Left renal cortex interstitium (tissue), 4 donors: ENCODE measurements at regions not wholly inside any gene's neighbourhood (a gene's known extent, or its start where the extent isn't known, plus 50 kb on each side); places are given as distances from the start of the nearest gene placed in this dataset.

Source experiments
- DNase-seq, 4 donors: peaks; one replicate each; pipeline ENCODE4 v3.0.0-alpha.2; 2013; ENCODE audit warnings: low read depth in 4 of 4, low spot score in 2 of 4, missing footprints in 1 of 4

DNA sequence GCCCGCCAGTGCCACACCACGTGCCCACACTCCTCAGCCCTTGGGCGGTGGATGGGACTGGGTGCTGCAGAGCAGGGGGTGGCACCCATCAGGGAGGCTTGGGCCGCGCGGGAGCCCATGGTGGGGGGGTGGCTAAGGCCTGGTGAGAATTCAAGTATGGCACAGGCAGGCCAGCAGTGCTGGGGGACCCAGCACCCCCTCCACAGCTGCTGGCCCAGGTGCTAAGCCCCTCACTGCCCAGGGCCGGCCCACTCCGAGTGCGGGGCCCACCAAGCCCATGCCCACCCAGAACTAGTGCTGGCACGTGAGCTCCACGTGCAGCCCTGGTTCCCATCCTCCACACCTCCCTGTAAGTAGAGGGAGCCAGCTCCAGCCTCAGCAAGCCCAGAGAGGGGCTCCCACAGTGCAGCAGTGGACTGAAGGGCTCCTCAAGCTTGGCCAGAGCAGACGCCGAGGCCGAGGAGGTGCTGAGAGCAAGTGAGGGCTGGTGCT is 1091.1 kb upstream of the GJE1 start:
- DNase-seq, result no peak

DNA sequence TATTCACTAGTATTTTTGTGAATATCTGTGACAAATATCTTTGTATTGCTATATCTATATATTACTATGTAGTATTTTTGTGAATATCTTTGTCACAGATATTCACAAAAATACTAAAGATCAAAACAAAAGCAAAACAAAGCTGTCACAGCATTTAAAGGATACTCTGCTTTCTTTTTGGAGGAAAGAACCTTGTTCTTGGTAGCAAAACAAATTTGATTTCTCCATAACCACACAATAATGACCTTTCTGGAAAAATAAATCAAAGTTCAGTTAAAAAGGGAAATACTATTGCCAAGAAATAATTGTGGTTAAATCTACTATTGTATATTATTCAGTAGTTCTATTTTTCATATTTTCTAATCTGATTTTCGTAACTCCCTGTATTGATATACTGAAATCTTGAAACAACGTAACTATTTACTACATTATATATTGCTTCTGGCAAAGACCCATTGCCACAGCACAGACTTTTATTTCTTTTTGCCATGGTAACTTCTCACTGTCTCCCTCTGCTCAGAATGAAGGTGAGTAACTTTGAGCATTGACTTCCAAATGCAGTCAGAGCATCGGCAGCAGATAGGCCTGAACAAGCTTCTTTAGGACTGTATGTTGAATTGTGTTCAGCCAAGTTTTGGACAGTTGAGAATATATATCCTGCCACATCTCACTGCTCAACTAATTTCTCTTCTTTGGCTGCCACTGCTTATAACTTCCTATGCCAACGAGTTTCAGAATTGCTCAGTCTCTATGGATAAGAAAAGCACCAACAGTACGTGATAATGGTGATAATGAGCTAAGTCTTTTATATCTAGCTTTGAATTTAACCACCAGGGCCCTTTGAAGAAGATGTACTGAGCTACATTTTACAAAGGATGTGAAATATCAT is 1097.2 kb upstream of the GJE1 start:
- DNase-seq, result no peak

DNA sequence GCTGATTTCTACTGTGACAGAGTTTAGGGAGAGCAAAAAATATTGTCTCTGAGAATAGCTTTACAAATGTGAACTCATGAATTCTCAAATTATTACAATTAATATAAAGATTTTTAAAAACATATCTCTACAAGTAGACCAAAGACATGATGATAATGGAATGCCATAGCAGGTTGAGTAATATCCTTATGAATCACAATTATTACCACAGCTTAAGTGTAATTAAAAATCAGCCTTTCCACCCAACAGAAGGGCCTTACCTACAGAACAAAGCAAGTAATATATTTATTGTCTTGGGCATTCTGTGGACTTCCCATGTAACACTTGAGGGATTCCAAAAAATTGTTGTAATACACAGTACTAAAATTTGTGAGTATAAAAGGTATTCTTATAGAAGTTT is 1099.6 kb upstream of the GJE1 start:
- DNase-seq, result no peak

DNA sequence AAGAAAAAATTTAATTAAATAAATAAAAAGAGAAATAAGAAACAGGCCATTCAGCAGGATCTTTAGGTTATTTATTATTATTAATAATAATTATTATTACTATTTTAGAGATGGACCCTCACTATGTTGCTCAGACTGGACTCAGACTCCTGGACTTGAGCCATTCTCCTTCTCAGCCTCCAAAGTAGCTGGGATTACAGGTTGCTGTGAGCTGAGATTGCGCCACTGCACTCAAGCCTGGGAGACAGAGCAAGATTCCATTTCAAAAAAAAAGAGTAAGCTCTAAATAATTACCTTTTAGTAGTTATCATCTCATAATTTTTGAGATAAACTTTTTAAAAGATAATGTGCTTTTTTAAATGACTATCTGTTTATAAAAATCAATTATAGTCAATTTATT is 1102.8 kb upstream of the GJE1 start:
- DNase-seq, result no peak

DNA sequence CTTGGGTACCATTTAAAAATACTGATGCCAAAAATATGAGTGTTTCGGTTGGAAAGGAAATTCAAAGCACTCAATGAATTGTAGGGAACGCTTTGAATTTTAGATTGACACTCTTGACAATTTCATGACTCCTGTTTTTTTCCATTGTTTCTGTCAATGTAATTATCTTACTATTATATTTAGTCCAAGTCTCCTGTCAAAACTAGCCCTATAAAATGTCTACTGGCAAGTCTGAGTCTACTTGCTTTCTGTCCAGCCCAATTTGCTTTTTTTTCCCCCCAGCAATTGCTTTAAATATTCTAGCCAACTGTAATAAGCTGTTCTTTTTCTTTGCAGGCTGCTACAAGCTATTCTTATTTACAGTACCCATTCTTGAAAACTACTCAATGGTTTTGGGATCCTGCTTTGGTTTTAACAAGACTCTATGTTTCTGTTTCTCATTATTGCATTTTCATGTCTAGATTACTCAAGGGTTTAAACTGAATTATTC is 1103.9 kb upstream of the GJE1 start:
- DNase-seq, result no peak

DNA sequence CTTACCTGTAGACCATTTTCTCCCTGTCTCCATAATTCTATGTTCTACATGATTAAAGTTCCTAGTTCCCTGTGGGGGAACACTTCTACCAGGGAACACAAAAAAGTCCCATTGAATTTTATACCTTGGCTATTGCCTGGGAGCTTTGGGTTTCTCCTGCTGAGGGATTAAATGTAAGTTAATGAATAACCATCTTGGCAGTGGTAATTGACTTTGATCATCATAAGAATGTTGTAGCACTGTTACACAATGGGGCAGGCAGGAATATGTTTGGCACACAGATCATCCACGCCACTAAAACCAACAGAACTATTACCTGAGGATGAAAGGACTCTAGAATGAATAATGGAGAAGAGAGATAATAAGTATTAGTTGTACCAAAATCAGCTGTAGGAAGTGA is 1106.2 kb upstream of the GJE1 start:
- peak in 1 of 4 donors; percentile 8 for DNase-seq

DNA sequence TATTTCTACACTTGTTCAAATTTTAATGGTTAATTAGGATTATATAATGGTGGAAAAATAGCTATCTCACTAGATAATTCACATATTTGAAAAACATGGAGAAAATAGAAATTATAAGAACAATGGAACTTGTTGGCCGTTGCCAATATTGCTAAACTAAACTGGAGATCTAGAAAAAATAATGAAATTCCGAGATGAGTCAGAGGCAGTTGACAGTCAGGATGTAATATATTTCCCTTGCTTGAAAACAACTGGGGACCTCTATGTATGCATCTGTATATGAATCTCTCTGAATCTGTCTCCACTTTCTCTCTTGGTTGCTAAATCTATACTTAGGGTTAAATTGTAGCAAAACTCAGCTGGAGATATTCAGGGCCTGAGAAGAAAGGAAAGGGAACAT is 1108.2 kb upstream of the GJE1 start:
- no peak for DNase-seq

DNA sequence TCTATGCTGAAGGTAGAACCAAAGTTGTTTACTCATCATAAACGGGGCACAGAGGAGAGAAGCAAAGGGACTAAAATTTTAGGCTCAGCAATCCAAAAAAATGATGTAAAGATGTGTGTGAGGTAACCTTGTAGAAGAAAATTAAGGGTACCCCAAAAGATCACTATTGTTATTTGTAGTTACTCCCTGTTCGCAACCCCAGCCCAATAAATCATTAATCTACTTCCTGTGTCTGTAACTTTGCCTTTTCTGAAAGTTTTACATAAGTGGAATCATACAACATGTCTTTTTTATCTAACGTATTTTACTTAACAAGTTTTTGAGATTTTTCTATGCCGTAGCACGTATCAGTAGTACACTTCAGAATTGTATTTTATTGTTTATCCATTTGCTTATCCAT is 1114.8 kb upstream of the GJE1 start:
- no peak for DNase-seq

DNA sequence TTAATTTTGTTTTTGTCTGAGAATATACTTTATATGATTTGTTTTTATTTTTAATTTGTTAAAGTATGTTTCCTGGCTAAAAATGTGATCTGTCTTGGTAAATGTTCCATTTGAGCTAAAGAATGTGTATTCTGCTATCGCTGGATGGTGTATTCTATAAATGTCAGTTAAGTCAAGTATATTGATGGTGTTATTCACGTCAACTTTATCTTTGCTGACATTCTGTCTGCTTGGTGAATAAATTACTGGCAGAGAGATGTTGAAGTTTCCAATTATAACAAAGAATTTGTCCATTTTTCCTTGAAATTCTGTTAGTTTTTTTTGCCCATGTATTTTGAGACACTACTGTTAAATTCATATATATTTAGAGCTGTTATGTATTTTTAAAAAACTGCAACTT is 1131.8 kb upstream of the GJE1 start:
- no peak for DNase-seq

DNA sequence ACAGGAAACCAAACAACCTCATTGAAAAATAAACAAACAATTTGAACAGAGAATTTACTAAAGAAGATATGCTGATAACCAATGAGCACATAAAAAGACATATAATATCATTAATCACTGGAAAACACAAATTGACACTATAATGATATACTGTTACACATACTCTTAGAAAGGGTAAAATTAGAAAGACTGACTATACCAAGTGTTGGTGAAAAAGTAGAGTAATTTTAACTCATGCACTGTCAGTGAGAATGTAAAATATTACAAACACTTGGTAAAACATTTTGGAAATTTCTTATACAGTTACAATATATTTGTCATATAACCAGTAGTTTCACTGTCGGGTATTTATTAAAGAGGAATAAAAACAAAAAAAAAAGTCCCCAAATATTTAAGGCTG is 1139.2 kb upstream of the GJE1 start:
- DNase-seq, result no peak

DNA sequence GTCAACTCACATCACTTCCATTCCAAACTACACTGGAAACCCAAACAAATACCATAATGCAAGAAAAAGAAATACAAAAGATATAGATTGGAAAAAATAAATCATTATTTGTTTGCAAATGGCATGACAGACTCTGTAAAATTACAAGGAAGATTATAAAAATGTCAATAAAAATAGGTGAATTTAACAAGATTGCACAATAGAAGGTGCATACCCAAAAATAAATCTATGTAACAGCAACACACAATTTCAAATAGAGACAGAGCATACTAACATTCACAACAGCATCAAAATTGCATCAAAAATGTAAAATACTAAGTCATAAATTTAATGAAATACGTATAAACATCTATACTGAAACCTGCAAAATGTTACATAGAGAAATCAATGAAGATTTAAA is 1140.0 kb upstream of the GJE1 start:
- no peak for DNase-seq

DNA sequence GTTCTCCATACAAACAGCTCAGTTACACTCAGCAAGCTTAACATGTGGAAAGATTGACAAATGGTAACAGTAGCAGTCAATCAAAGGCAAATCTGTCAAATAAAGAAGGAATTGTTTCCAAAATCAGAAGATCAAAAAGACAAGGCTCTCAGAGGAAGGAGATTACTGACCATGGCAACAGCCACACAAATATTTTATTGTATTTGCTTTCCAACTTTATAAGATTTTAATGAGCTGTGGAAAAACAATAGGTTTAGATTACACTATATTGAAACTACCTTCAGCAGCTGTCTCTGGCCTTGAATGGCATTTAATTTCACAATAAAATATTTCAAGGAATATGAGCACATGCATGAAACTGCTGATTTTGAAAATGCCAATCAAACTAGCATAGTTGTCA is 1143.9 kb upstream of the GJE1 start:
- no peak for DNase-seq

DNA sequence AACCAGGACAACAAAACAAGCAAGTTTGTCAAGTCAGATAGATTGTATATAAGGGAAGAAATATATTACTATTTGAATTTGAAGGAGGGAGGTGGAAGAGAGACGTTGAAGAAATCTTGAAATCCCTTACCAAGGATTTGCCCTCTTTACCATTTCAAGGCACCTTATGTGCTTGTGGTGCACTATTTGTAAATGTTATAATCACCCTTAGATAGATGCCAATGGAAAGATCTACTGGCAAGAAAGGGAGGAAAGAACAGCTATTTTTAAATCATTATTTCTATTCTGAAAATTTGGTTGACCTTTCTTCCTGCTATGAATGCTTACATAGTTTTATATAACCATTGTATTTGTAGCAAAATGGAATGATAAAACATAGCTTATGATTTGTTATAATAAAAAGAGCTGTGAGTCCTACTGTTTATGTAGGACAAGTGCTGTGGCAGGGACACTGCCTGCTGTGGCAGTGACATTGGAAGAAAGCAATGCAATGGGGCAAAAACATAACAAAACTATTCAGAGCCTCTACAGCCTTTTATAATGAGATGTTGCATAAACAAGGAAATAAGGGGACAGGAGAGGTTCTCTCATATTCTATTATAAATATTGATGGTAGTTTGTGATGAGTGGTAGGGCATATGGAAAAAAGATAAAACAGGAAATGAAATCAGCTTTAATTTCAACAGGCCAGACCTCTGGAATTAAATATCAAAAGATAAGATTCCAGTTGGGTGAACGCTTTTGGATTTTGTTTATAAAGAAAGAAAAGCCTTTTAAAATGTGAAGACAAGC is 1145.2 kb upstream of the GJE1 start:
- DNase-seq, result no peak

DNA sequence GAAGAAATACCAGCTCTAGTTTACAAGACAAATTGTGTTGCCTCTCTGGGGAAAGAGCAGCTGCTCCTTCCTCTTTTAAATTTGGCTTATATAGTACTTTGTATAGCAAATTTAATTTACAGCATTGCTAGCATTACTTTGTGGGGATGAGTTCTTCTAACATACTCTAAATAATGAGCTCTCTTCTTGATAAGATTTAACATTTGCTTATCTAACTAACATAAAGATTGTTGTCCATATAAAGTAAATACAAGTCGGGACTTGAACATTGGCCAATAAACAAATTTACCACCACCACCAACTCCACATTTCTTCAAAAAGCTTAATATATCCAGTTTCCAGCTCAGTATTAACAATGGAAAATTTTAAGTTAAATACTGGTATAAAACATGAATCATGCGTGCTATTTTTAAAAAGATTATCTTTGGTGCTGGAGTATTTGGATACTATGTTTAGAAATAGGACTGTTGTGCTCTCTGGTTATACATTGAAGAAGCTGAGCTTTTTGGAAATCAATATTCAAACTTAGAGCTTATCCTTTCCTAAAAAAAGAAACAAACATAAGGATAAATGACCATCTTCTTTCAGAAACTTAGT is 1146.9 kb upstream of the GJE1 start:
- DNase-seq, result no peak

DNA sequence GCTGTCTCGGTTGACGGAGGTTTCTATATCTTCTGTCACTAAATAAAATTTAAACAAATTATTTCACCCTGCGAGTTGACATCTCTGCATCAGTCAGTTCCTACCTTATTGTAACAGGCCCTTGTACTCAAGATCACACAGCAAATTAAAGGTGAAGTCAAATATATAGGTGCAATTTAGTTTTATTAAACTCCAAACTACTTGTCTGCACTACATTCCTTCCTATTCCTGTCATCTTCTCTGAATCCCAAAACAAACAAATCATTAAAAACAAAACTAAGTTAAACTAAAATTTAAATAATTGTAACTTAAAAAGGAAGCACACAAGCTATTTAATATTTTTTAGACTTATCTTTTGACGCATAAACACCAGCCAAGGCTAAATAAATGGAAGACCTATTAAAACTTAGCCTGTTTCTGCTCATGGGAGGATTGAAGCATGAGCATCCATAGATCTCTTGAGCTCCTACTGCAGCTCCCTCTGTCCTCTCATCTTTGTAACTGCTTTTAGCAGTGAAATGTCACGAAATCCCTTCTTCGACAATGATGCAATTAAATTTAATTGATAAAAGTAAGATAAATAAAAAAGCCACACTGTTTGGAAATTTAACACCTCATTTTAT is 1152.3 kb upstream of the GJE1 start:
- DNase-seq, result no peak

DNA sequence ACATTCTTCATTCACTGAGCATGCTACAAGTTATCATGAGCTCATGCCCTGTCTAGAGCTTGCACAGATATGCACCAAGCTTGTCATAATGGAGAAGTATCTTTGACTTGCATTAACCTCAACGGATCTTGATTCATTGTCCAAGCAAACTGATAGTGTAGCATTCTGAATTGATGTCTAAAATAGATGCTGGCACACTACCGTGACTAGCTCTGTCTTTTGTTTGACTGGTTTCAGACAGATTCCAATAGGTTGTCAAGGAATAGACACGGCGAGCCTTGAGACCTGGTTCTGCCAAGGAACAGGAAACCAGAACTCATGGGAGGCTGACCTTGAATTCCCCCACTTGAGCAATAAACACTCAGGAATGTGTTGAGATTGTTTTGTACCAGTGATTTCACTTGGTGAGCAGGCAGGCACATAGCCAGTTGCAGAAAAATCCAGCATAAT is 1153.1 kb upstream of the GJE1 start:
- DNase-seq, result no peak

DNA sequence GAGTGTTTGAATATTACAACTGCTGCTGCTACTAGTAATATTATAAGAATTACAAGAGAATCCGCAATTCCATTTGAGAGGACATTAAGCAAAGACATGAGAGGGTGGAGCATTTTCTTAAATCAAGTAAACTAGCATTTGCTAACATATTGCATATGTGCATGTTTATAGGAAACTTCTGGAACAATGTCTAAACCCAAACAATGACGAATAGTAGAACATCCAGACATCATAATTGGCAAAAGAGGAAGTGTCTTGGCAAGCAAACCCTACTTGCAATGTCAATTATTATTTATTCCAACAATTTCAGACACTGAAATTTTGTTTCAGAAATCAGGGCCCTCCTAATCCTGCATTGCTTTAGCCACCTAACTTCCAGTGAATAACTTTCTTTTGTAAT is 1155.3 kb upstream of the GJE1 start:
- DNase-seq, result no peak

DNA sequence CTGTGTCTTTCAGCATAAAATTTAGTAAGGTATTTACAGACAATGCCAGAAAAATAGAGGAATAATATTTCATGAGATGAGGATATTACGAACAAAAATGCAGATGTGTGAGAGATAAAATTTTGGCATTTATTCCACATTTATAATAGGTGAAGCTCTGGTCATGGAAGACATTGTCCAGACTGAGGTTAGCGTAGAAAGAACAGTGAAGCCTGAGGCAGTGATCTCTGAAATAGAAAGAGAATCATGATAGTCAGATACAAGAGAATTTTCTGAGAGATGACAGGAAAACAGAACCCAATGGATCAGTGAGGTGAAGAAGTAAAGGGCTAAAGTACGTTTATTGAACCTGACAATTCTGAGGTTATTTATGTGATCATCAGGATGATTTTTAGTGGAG is 1155.9 kb upstream of the GJE1 start:
- DNase-seq, result no peak

DNA sequence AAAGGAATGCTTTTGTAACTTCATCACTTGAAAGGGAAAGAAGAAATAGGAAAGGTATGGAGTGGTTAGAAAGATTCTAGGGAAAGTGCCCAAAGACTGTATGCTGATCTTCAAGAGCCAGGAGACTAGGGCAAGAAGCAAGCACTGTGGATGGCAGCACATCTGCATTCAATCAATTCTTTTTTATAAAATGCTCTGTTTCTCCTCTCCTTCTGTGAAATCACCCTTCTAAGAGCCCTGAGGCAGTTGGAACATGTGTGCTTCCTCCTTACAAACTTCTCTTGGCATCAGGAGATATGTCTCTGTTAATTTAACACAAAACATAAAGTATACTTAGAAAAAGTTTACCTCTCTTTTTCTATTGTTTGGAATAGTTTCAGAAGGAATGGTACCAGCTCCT is 1162.2 kb upstream of the GJE1 start:
- DNase-seq, result no peak

DNA sequence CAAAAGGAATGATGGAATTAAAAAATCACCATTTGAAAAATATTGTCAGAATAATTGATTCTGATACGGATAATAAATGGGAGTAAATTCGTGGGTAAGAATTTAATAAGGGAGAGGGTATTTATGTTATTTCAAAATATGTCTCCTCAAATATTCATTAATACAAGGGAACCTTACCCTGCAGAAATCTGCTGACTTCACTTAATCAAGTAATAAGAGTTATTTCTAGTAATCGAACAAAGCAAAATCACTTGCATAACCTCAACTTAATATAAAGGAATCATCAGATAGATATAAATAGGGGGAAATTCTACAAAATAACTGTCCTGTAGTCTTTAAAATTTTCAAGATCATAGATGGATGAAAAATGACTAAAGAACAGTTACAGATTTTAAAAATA is 1164.7 kb upstream of the GJE1 start:
- DNase-seq, result no peak

DNA sequence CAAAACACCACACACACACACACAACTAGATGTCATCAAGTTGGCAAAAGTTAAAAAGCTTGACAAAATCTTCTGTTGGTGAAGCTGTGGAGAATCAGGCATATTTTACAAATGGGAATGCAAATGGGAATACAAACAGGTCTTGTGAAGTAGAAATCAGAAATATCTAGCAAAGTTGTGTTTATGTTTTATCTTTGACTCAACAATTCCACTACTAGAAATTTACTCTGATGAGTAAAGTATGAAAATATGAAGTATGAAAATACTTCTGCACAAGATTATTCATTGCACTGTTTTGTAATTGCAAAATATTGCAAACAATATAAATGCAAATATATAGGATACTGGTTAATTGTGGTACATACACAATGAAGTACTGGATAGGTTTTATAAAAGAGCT is 1166.0 kb upstream of the GJE1 start:
- no peak for DNase-seq
